ENCODE measurements at regions not wholly inside any gene's neighbourhood (a gene's known extent, or its start where the extent isn't known, plus 50 kb on each side); places are given as distances from the start of the nearest gene placed in this dataset.

DNA sequence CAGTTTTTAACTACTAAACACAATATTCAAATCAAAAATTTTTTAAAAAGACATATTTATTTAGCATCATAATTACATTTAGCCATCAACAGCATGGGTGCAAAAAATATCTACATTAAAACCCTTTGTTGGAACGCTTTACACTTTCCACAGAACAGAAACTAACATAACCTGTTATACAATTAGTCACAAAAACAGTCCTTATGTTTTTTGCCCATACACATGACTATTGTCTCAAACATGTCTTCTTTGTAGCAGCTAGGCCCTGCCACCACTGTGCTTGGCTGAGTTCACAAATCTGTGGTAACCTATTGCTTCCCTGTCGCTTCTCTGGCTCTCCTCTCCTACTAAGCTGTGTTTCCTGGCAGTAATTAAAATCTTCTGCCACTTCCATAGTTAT is 1350.0 kb upstream of the ADGRL2 start:
- Histone ChIP-seq H3K36me3 (ENCODE audit: insufficient read depth, insufficient read length, low read length) (no peaks in the 10 kb centered on the region), H3K27me3 (ENCODE audit: insufficient read depth, insufficient read length) (no peaks in the 10 kb centered on the region), H3K4me1 (ENCODE audit: insufficient read depth, insufficient read length) (no peaks in the 10 kb centered on the region), H3K9ac (ENCODE audit: insufficient read length, low read depth) (no peak overlapping the region), H3K9me3 (ENCODE audit: insufficient read depth, low read length) (no peaks in the 10 kb centered on the region), H3K4me3 (ENCODE audit: insufficient read length, low read depth) (no peak overlapping the region)
- TF ChIP-seq SUZ12 (IDR thresholded peaks at IDR 0.05; ENCODE audit: extremely low read depth, insufficient read depth, insufficient read length) (no peak), YY1 (IDR thresholded peaks at IDR 0.05; ENCODE audit: insufficient read depth, insufficient read length) (no peak), ZNF274 (IDR thresholded peaks at IDR 0.05; ENCODE audit: low read depth, low read length) (no peak)
- no peak for DNase-seq (ENCODE audit: low read depth, low spot score)

DNA sequence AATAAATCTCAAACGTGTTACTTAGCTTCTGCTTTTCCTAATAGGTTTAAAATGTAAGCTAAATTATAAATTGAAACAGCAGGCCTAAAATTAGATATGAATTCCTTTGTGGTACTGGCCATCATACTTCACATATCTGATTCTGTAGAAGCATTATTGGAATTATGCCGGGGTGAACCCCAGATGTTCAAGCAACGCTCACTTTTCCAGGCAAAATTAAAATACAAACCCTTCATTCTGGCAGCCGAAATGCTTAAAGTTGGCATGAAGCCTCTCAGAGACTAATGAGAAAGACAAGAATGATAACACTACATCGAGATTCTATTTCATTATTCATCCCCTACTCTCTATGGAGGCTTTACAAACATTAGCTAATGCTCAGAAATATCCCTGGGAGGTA is 1352.7 kb upstream of the ADGRL2 start:
- Histone ChIP-seq H3K36me3 (ENCODE audit: insufficient read depth, insufficient read length, low read length) (no peaks in the 10 kb centered on the region), H3K4me1 (ENCODE audit: insufficient read depth, insufficient read length) (no peaks in the 10 kb centered on the region), H3K27me3 (ENCODE audit: insufficient read depth, insufficient read length) (no peaks in the 10 kb centered on the region), H3K9me3 (ENCODE audit: insufficient read depth, low read length) (no peaks in the 10 kb centered on the region), H3K4me3 (ENCODE audit: insufficient read length, low read depth) (no peak overlapping the region), H3K9ac (ENCODE audit: insufficient read length, low read depth) (no peak overlapping the region)
- TF ChIP-seq YY1 (IDR thresholded peaks at IDR 0.05; ENCODE audit: insufficient read depth, insufficient read length), result no peak
- no peak for TF ChIP-seq ZNF274 (IDR thresholded peaks at IDR 0.05; ENCODE audit: low read depth, low read length)
- no peak for TF ChIP-seq SUZ12 (IDR thresholded peaks at IDR 0.05; ENCODE audit: extremely low read depth, insufficient read depth, insufficient read length)
- no peak for DNase-seq (ENCODE audit: low read depth, low spot score)

DNA sequence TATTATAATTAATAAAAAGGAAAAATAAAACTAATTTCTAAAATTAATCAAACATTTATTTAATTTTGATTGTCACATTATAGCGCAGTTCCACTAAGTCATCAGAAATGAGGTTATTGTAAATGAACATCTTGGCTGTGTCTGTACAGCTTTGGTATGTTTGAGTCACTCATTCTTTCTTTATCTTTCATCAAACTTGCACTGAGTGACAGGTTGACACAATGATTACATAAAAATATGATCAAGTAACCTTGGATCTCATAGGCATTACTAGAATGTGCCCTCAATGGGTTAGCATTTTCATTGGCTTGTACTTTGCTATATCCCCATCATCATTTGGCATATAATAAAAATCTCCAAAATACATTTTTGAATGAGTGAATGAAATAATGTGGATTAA is 1353.2 kb upstream of the ADGRL2 start:
- no peak for DNase-seq (ENCODE audit: low read depth, low spot score)
- TF ChIP-seq YY1 (IDR thresholded peaks at IDR 0.05; ENCODE audit: insufficient read depth, insufficient read length) (no peak), SUZ12 (IDR thresholded peaks at IDR 0.05; ENCODE audit: extremely low read depth, insufficient read depth, insufficient read length) (no peak), ZNF274 (IDR thresholded peaks at IDR 0.05; ENCODE audit: low read depth, low read length) (no peak)
- Histone ChIP-seq H3K9ac (ENCODE audit: insufficient read length, low read depth) (no peak overlapping the region), H3K4me3 (ENCODE audit: insufficient read length, low read depth) (no peak overlapping the region), H3K36me3 (ENCODE audit: insufficient read depth, insufficient read length, low read length) (no peaks in the 10 kb centered on the region), H3K27me3 (ENCODE audit: insufficient read depth, insufficient read length) (no peaks in the 10 kb centered on the region), H3K9me3 (ENCODE audit: insufficient read depth, low read length) (no peaks in the 10 kb centered on the region), H3K4me1 (ENCODE audit: insufficient read depth, insufficient read length) (no peaks in the 10 kb centered on the region)

DNA sequence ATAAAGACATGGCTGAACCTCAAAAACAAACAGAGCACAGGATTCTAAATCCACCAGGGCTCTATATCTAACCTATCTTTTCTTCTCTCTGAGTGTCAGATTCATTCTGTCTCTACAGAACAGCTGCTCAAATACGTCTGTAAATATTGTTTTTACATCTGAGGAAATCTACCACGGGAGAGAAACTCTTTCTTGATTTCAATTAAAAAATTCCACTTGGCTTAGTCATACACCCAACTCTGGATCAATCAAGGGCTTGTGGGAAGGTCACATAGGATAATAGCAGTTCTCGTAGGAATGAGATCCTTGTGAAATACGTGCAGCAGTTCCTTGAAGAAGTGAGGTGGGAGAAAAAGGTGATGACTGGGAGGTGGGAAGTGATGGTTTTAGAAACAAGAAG is 1355.7 kb upstream of the ADGRL2 start:
- TF ChIP-seq ZNF274 (IDR thresholded peaks at IDR 0.05; ENCODE audit: low read depth, low read length), result no peak
- DNase-seq (ENCODE audit: low read depth, low spot score), result no peak
- no peaks in the 10 kb centered on the region for H3K27me3 ChIP-seq (ENCODE audit: insufficient read depth, insufficient read length)
- no peaks in the 10 kb centered on the region for H3K9me3 ChIP-seq (ENCODE audit: insufficient read depth, low read length)
- H3K4me1 ChIP-seq (ENCODE audit: insufficient read depth, insufficient read length), result no peaks in the 10 kb centered on the region
- no peaks in the 10 kb centered on the region for H3K36me3 ChIP-seq (ENCODE audit: insufficient read depth, insufficient read length, low read length)
- no peak overlapping the region for H3K9ac ChIP-seq (ENCODE audit: insufficient read length, low read depth)
- no peak overlapping the region for H3K4me3 ChIP-seq (ENCODE audit: insufficient read length, low read depth)

DNA sequence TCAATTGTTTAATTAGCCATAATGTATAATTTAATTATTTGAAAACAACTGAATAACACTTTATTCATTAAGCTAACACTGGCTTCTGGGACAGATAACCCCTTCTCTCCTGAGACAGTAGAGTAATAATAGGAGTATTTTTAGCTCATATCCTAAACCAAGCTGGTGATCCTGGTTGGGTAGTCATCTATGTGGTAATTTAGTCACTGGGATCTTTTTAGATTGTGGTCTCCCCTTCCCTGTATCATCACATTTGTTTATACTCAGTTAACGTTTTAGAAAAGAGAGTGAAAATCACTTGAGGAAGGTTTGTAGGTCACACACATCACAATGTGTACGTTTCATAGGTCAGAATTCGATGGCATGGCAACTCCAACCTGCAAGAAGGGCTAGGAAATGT is 1356.6 kb upstream of the ADGRL2 start:
- no peaks in the 10 kb centered on the region for H3K36me3 ChIP-seq (ENCODE audit: insufficient read depth, insufficient read length, low read length)
- H3K27me3 ChIP-seq (ENCODE audit: insufficient read depth, insufficient read length), result no peaks in the 10 kb centered on the region
- no peak for TF ChIP-seq SUZ12 (IDR thresholded peaks at IDR 0.05; ENCODE audit: extremely low read depth, insufficient read depth, insufficient read length)
- TF ChIP-seq ZNF274 (IDR thresholded peaks at IDR 0.05; ENCODE audit: low read depth, low read length), result no peak
- no peak for TF ChIP-seq YY1 (IDR thresholded peaks at IDR 0.05; ENCODE audit: insufficient read depth, insufficient read length)
- no peaks in the 10 kb centered on the region for H3K9me3 ChIP-seq (ENCODE audit: insufficient read depth, low read length)
- no peak overlapping the region for H3K9ac ChIP-seq (ENCODE audit: insufficient read length, low read depth)
- DNase-seq (ENCODE audit: low read depth, low spot score), result no peak
- H3K4me3 ChIP-seq (ENCODE audit: insufficient read length, low read depth), result no peak overlapping the region
- no peaks in the 10 kb centered on the region for H3K4me1 ChIP-seq (ENCODE audit: insufficient read depth, insufficient read length)

DNA sequence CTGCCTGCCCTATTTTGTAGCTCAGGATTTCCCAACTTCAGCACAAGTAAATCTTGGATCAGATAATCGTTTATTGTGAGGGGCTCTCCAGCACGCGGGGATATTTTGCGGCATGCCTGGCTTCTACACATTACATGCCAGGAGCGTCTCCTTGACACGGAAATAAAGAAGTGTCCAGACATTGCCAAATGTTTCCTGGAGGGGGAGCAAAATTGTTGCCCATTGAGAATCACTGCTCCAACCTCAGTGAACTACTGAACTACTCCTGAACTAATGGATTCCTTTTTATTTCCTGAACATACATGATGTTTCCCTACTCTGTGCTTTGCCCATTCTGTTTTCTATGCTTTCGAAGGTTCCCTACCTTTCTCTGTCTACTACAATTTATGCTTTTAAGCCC is 1359.1 kb upstream of the ADGRL2 start:
- no peak for DNase-seq (ENCODE audit: low read depth, low spot score)
- no peak overlapping the region for H3K9ac ChIP-seq (ENCODE audit: insufficient read length, low read depth)
- H3K9me3 ChIP-seq (ENCODE audit: insufficient read depth, low read length), result no peaks in the 10 kb centered on the region
- H3K4me1 ChIP-seq (ENCODE audit: insufficient read depth, insufficient read length), result no peaks in the 10 kb centered on the region
- no peak for TF ChIP-seq SUZ12 (IDR thresholded peaks at IDR 0.05; ENCODE audit: extremely low read depth, insufficient read depth, insufficient read length)
- no peak for TF ChIP-seq ZNF274 (IDR thresholded peaks at IDR 0.05; ENCODE audit: low read depth, low read length)
- no peaks in the 10 kb centered on the region for H3K27me3 ChIP-seq (ENCODE audit: insufficient read depth, insufficient read length)
- H3K36me3 ChIP-seq (ENCODE audit: insufficient read depth, insufficient read length, low read length), result no peaks in the 10 kb centered on the region
- H3K4me3 ChIP-seq (ENCODE audit: insufficient read length, low read depth), result no peak overlapping the region

DNA sequence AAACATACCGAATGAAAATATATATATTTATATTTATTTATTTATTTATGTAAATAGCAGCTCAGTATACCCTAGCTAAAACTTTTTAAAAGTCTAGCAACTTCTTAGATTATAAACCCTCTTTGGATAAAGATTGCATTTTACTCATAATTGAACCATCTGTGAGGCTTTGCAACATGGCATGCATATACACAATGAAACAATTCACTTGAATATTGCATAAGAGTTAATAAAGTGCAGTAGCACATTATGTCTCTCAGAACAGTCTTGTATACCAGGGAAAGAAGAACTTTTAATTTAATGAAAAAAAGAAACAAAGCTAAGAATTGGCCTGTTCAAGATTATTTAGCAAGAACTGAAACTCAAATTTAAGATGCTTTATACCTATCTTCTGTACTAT is 1363.9 kb upstream of the ADGRL2 start:
- Histone ChIP-seq H3K36me3 (ENCODE audit: insufficient read depth, insufficient read length, low read length) (no peaks in the 10 kb centered on the region), H3K4me3 (ENCODE audit: insufficient read length, low read depth) (no peak overlapping the region), H3K4me1 (ENCODE audit: insufficient read depth, insufficient read length) (no peaks in the 10 kb centered on the region), H3K27me3 (ENCODE audit: insufficient read depth, insufficient read length) (no peaks in the 10 kb centered on the region), H3K9me3 (ENCODE audit: insufficient read depth, low read length) (no peaks in the 10 kb centered on the region), H3K9ac (ENCODE audit: insufficient read length, low read depth) (no peak overlapping the region)
- TF ChIP-seq ZNF274 (IDR thresholded peaks at IDR 0.05; ENCODE audit: low read depth, low read length) (no peak), YY1 (IDR thresholded peaks at IDR 0.05; ENCODE audit: insufficient read depth, insufficient read length) (no peak), SUZ12 (IDR thresholded peaks at IDR 0.05; ENCODE audit: extremely low read depth, insufficient read depth, insufficient read length) (no peak)
- DNase-seq (ENCODE audit: low read depth, low spot score), result no peak

DNA sequence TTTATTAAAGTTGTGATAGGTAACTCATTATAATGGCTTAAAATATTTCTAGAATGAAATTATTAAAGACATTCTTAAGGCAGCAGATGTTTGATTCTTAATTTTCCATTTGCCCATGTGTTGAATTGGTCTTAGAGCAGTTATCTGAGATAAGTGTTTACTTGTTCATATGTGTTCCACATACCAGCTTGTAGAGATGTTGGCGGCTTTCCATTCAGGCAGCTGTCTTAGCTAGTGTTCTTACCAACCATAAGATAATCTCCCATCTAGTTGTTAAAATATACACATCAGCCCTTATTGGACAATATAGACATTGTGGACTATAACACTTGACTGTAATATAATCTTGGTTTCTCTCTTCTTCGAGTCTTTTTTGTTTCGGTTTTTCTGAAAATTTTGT is 1372.9 kb upstream of the ADGRL2 start:
- no peaks in the 10 kb centered on the region for H3K9me3 ChIP-seq (ENCODE audit: insufficient read depth, low read length)
- H3K27me3 ChIP-seq (ENCODE audit: insufficient read depth, insufficient read length), result no peaks in the 10 kb centered on the region
- H3K4me3 ChIP-seq (ENCODE audit: insufficient read length, low read depth), result no peak overlapping the region
- no peak for TF ChIP-seq SUZ12 (IDR thresholded peaks at IDR 0.05; ENCODE audit: extremely low read depth, insufficient read depth, insufficient read length)
- TF ChIP-seq ZNF274 (IDR thresholded peaks at IDR 0.05; ENCODE audit: low read depth, low read length), result no peak
- no peak for TF ChIP-seq YY1 (IDR thresholded peaks at IDR 0.05; ENCODE audit: insufficient read depth, insufficient read length)
- H3K36me3 ChIP-seq (ENCODE audit: insufficient read depth, insufficient read length, low read length), result no peaks in the 10 kb centered on the region
- no peaks in the 10 kb centered on the region for H3K4me1 ChIP-seq (ENCODE audit: insufficient read depth, insufficient read length)
- DNase-seq (ENCODE audit: low read depth, low spot score), result no peak
- no peak overlapping the region for H3K9ac ChIP-seq (ENCODE audit: insufficient read length, low read depth)
